K562 (cell line): ENCODE measurements at regions not wholly inside any gene's neighbourhood (a gene's known extent, or its start where the extent isn't known, plus 50 kb on each side); places are given as distances from the start of the nearest gene placed in this dataset.

Experiments used
- ATAC-seq: fragments of 200-7000 bp; cut with Tn5 transposase; 3 replicates; pipeline ENCODE4 v1.9.1; 2020; ENCODE audit warnings: moderate library complexity
- BruUV-seq: library from RNA; stranded (reverse); fragments of 400-500 nt; replicated peaks from 2 replicates; lab custom pipeline; 2021; lab: Mats Ljungman, UMichigan
- CTCF ChIA-PET: fragments of 300-600 bp; formaldehyde crosslinking; extraction: SDS; loops from one replicate; lab custom pipeline; 2021; ENCODE audit warnings: low intra/inter-chr PET ratio; lab: Yijun Ruan, JAX
- POLR2A ChIA-PET: fragments of 300-600, 350-650 bp; sonication (Branson Sonifier 250); formaldehyde crosslinking; extraction: SDS; loops from one replicate; lab custom pipeline; 2021; ENCODE audit warnings: antibody characterized with exemption, inconsistent platforms; lab: Yijun Ruan, JAX
- DNase-seq, 4 experiments: peaks; one replicate each; pipeline versions ENCODE4 v3.0.0 to v3.0.0-alpha.2; 2011 to 2018; ENCODE audit warnings: low spot score in 3 of 4, mixed read lengths in 3 of 4; ENCODE audit errors: extremely low read depth in 1 of 4
- FAIRE-seq: peaks from 2 replicates; lab custom pipeline; 2011; peaks lifted over from hg19 to GRCh38; lab: Jason Lieb, UNC
- H2AFZ ChIP-seq: 2 replicates; pipeline ENCODE4 v1.6.0; 2011; ENCODE audit warnings: low read depth, low read length, control low read depth, inconsistent platforms
- H3K27ac ChIP-seq: fragments of 200-600 bp; 3 replicates; pipeline ENCODE4 v1.8.0; 2011; ENCODE audit warnings: low read depth, mild to moderate bottlenecking, control low read depth, inconsistent platforms, low read length, moderate library complexity, mixed read lengths; ENCODE audit errors: extremely low read depth
- H3K27me3 ChIP-seq, 2 experiments: fragments of 300-600 bp in 1 of 2; 2 replicates in 1 of 2; 3 replicates in 1 of 2; pipeline versions ENCODE4 v1.6.0 to v1.8.0; 2011; ENCODE audit warnings: inconsistent platforms in 2 of 2, low read length in 2 of 2, mild to moderate bottlenecking in 1 of 2, mixed read lengths in 1 of 2, moderate library complexity in 1 of 2; ENCODE audit not compliant: control insufficient read depth in 2 of 2, insufficient read depth in 2 of 2
- H3K36me3 ChIP-seq: fragments of 300-600 bp; 3 replicates; pipeline ENCODE4 v1.8.0; 2011; ENCODE audit warnings: mild to moderate bottlenecking, low read length, inconsistent platforms; ENCODE audit not compliant: control insufficient read depth, insufficient read depth
- H3K4me1 ChIP-seq, 2 experiments: fragments of 200-600 bp in 1 of 2; replicated peaks in 1 of 2; 2 replicates in 1 of 2; 3 replicates in 1 of 2; pipeline versions ENCODE4 v1.5.1 to v1.8.0; 2011; ENCODE audit warnings: inconsistent platforms in 2 of 2, low read length in 2 of 2, mild to moderate bottlenecking in 1 of 2, mixed read lengths in 1 of 2, moderate library complexity in 1 of 2; ENCODE audit not compliant: control insufficient read depth in 2 of 2, insufficient read depth in 2 of 2
- H3K4me2 ChIP-seq: 2 replicates; pipeline ENCODE4 v1.6.1; 2011; ENCODE audit warnings: low read length, control low read depth, inconsistent platforms, mixed read lengths; ENCODE audit not compliant: insufficient read depth
- H3K4me3 ChIP-seq: fragments of 200-600 bp; sonication (generic), shearing (Covaris generic); 2 replicates; pipeline ENCODE4 v1.5.1; 2016; ENCODE audit warnings: control low read depth, inconsistent platforms
- H3K79me2 ChIP-seq: fragments of 200-600 bp; 3 replicates; pipeline ENCODE4 v1.8.0; 2011; ENCODE audit warnings: low read length, inconsistent platforms; ENCODE audit not compliant: control insufficient read depth, insufficient read depth
- H3K9ac ChIP-seq, 2 experiments: 2 replicates each; pipeline versions ENCODE4 v1.6.0 to v1.6.1; 2011; ENCODE audit warnings: low read depth in 2 of 2, low read length in 2 of 2, control low read depth in 1 of 2, inconsistent platforms in 1 of 2, mild to moderate bottlenecking in 1 of 2, mixed read lengths in 1 of 2; ENCODE audit not compliant: insufficient read depth in 1 of 2
- H3K9me1 ChIP-seq: one replicate; pipeline ENCODE4 v1.6.0; 2011; ENCODE audit warnings: inconsistent platforms, mild to moderate bottlenecking, low read length, moderate library complexity; ENCODE audit not compliant: control insufficient read depth, insufficient read depth
- H3K9me3 ChIP-seq: replicated peaks from 2 replicates; pipeline ENCODE4 v1.5.1; 2011; ENCODE audit warnings: low read depth, low read length, inconsistent platforms; ENCODE audit not compliant: control insufficient read depth, insufficient read depth
- H4K20me1 ChIP-seq: replicated peaks from 2 replicates; pipeline ENCODE4 v1.6.1; 2011; ENCODE audit warnings: low read length, inconsistent platforms, mixed read lengths; ENCODE audit not compliant: control insufficient read depth, insufficient read depth
- C11orf30 ChIP-seq: fragments of 450-650 bp; IDR thresholded peaks from 2 replicates; pipeline ENCODE4 v1.6.1; 2016; ENCODE audit warnings: low read depth, mild to moderate bottlenecking
- CBFB ChIP-seq: sonication (generic); formaldehyde crosslinking; IDR thresholded peaks from 2 replicates; pipeline ENCODE4 v1.4.0; 2020; ENCODE audit warnings: mild to moderate bottlenecking, missing genetic modification reagents
- DACH1 ChIP-seq: fragments of 450-650 bp; IDR thresholded peaks from 2 replicates; pipeline ENCODE4 v1.6.1; 2018; ENCODE audit not compliant: partially characterized antibody
- DDX20 ChIP-seq: fragments of 450-650 bp; IDR thresholded peaks from 2 replicates; pipeline ENCODE4 v1.6.1; 2016; ENCODE audit warnings: missing genetic modification characterization, low read depth, mild to moderate bottlenecking, missing compliant biosample characterization, moderate library complexity
- FOXJ2 ChIP-seq: fragments of 200-800 bp; sonication (Bioruptor generic); IDR thresholded peaks from 2 replicates; pipeline ENCODE4 v1.6.1; 2016; ENCODE audit warnings: missing genetic modification characterization, missing compliant biosample characterization
- IRF2 ChIP-seq: sonication (generic); formaldehyde crosslinking; IDR thresholded peaks from 2 replicates; pipeline ENCODE4 v1.8.1; 2022; ENCODE audit warnings: mild to moderate bottlenecking, missing genetic modification reagents
- MTF1 ChIP-seq: fragments of 250-450 bp; sonication (Bioruptor Pico); IDR thresholded peaks from 2 replicates; pipeline ENCODE4 v1.9.0; 2021; ENCODE audit warnings: moderate library complexity, mild to moderate bottlenecking, inconsistent platforms, borderline replicate concordance
- MYC ChIP-seq, 2 experiments: fragments of 250-450 bp in 1 of 2; sonication (Bioruptor Pico) in 1 of 2; IDR thresholded peaks; 2 replicates each; pipeline versions ENCODE4 v1.5.1 to v1.6.1; 2012 to 2021; ENCODE audit warnings: low read depth in 2 of 2, borderline replicate concordance in 1 of 2, improper control_type of control experiment in 1 of 2, low read length in 1 of 2, mild to moderate bottlenecking in 1 of 2, moderate library complexity in 1 of 2
- RREB1 ChIP-seq: fragments of 250-450 bp; sonication (Bioruptor Pico); IDR thresholded peaks from 2 replicates; pipeline ENCODE4 v1.4.0; 2020
- ZEB2 ChIP-seq: fragments of 450-650 bp; IDR thresholded peaks from 2 replicates; pipeline ENCODE4 v1.6.1; 2016
- ZNF324 ChIP-seq: fragments of 250-450 bp; sonication (Bioruptor Pico); IDR thresholded peaks from 2 replicates; pipeline ENCODE4 v1.4.0; 2020; ENCODE audit warnings: mild to moderate bottlenecking
- WGBS: fragments of 100-300 bp; shearing (Covaris generic); methylation state at CpG from one replicate; pipeline ENCODE4 v1.1.6; 2016; ENCODE audit warnings: low coverage, mixed read lengths; ENCODE audit not compliant: insufficient coverage; ENCODE audit errors: missing lambda C conversion rate; 5-methylcytosine and 5-hydroxymethylcytosine counted together
- in situ Hi-C: fragments of 300-500 bp; cut with MboI; formaldehyde crosslinking; loops from 4 replicates; pipeline ENCODE4 v1.15.0; 2018; ENCODE audit warnings: inconsistent platforms, mixed read lengths
- intact Hi-C: fragments of 100-400 bp; cut with micrococcal nuclease; formaldehyde crosslinking; loops from 2 replicates; pipeline ENCODE4 v1.14.2; 2022

- under 1% methylated on average over 8 of the region's 8 CpGs for WGBS
- intact Hi-C loops (no loop called here), in situ Hi-C loops (no loop called here)
- no peaks in the 10 kb centered on the region for H3K9me1 ChIP-seq
- H3K4me1 ChIP-seq, result no peaks in the 10 kb centered on the region
- no peak overlapping the region for H3K4me2 ChIP-seq
- no peak overlapping the region for H2AFZ ChIP-seq
- DNase-seq, result no peak
- H3K9ac ChIP-seq, result no peak overlapping the region; a peak in 1 of 4 replicates
- H3K4me3 ChIP-seq, result no peak overlapping the region
- BruUV-seq, result no TSS peak
- no peak for TF ChIP-seq IRF2
- no peak for TF ChIP-seq C11orf30
- no peak for TF ChIP-seq ZNF324 (CRISPR knock-in tag)
- no peak for TF ChIP-seq MYC (IDR thresholded peaks at IDR 0.05; ENCODE audit: low read depth, low read length)
- no peak for TF ChIP-seq MYC (CRISPR knock-in tag; IDR thresholded peaks at IDR 0.05; ENCODE audit: borderline replicate concordance, low read depth)
- no peak for TF ChIP-seq FOXJ2 (tag)
- no peak for TF ChIP-seq MTF1
- no peak for TF ChIP-seq ZEB2
- no peak for TF ChIP-seq RREB1 (CRISPR knock-in tag)
- no peak for TF ChIP-seq DACH1
- TF ChIP-seq DDX20 (tag), result no peak
- TF ChIP-seq CBFB, result no peak
- no peak for FAIRE-seq
- no peak overlapping the region for H3K27ac ChIP-seq
- CTCF ChIA-PET, result no interaction called here
- no peaks in the 10 kb centered on the region for H3K9me3 ChIP-seq
- peaks cover 0 to 2% of the 10 kb centered on the region in 2 experiments; a peak in 2 of 5 replicates for H3K27me3 ChIP-seq
- H4K20me1 ChIP-seq, result 0 out of 2 replicates have a peak, but pooled peaks cover 3% of the 10 kb centered on the region
- POLR2A ChIA-PET, result interaction anchor here (0.5 kb wide), 1 partner anchor 20 kb away, joined by 5 read pairs; no protein-coding TSS in a partner anchor
- no peaks in the 10 kb centered on the region for H3K79me2 ChIP-seq
- no peaks in the 10 kb centered on the region for H3K36me3 ChIP-seq
- no peak for ATAC-seq
Measured at GRCh38 chr16:5580296-5580695, 482.7 kb upstream of the EEF2KMT start.
